SK-MEL-5 (cell line): ENCODE measurements at regions not wholly inside any gene's neighbourhood (a gene's known extent, or its start where the extent isn't known, plus 50 kb on each side); places are given as distances from the start of the nearest gene placed in this dataset.

Experiments
- DNase-seq: peaks from one replicate; pipeline ENCODE4 v3.0.0-alpha.2; 2016; ENCODE audit warnings: low read depth, low spot score
- in situ Hi-C: cut with HindIII; loops from 2 replicates; pipeline ENCODE4 v1.10.0; 2016; ENCODE audit warnings: low sequenced_read_pairs, high pct_unique_total_duplicates, low pct_unique_long_range_greater_than_20kb

GRCh38 chr7:16063716-16064675 is 357.3 kb downstream of the CRPPA start:
- DNase-seq = no peak
- in situ Hi-C loops = loop anchor here (25.0 kb wide), 1 partner anchor 752 kb away; no protein-coding TSS in a partner anchor

GRCh38 chr7:16063221-16063620 is 358.1 kb downstream of the CRPPA start:
- DNase-seq = no peak
- in situ Hi-C loops = loop anchor here (25.0 kb wide), 1 partner anchor 751 kb away; no protein-coding TSS in a partner anchor

GRCh38 chr7:16062269-16062668 is 359.1 kb downstream of the CRPPA start:
- peak; percentile 52 for DNase-seq
- in situ Hi-C loops = loop anchor here (25.0 kb wide), 1 partner anchor 750 kb away; no protein-coding TSS in a partner anchor

- in situ Hi-C loops = loop anchor here (25.0 kb wide), 1 partner anchor 749 kb away; no protein-coding TSS in a partner anchor
- no peak for DNase-seq
Observed at GRCh38 chr7:16061630-16062029, 359.7 kb downstream of the CRPPA start.

- in situ Hi-C loops = loop anchor here (25.0 kb wide), 1 partner anchor 749 kb away; no protein-coding TSS in a partner anchor
- DNase-seq = no peak
Observed at GRCh38 chr7:16061011-16061410, 360.3 kb downstream of the CRPPA start.

GRCh38 chr7:16060502-16060901 is 360.8 kb downstream of the CRPPA start:
- in situ Hi-C loops = loop anchor here (25.0 kb wide), 1 partner anchor 748 kb away; no protein-coding TSS in a partner anchor
- DNase-seq = no peak

- in situ Hi-C loops = loop anchor here (25.0 kb wide), 1 partner anchor 743 kb away; no protein-coding TSS in a partner anchor
Observed at GRCh38 chr7:16055263-16055976, 365.9 kb downstream of the CRPPA start.

GRCh38 chr7:16051561-16052255 is 365.2 kb upstream of the MEOX2 start:
- DNase-seq = no peak
- in situ Hi-C loops = loop anchor here (25.0 kb wide), 1 partner anchor 739 kb away; no protein-coding TSS in a partner anchor

More at GRCh38 chr7:16055263-16055976, 365.9 kb downstream of the CRPPA start:
- DNase-seq = no peak

- in situ Hi-C loops = no loop called here
- no peak for DNase-seq
Observed at GRCh38 chr7:16046041-16046440, 359.6 kb upstream of the MEOX2 start.

GRCh38 chr7:16045296-16045695 is 358.8 kb upstream of the MEOX2 start:
- in situ Hi-C loops = no loop called here
- no peak for DNase-seq

GRCh38 chr7:16044645-16045044 is 358.2 kb upstream of the MEOX2 start:
- no peak for DNase-seq

GRCh38 chr7:16040346-16040745 is 353.9 kb upstream of the MEOX2 start:
- in situ Hi-C loops = no loop called here
- DNase-seq = no peak

More at GRCh38 chr7:16044645-16045044, 358.2 kb upstream of the MEOX2 start:
- in situ Hi-C loops = no loop called here

- in situ Hi-C loops = no loop called here
- DNase-seq = no peak
Observed at GRCh38 chr7:16038906-16039305, 352.4 kb upstream of the MEOX2 start.

GRCh38 chr7:16035392-16035791 is 348.9 kb upstream of the MEOX2 start:
- in situ Hi-C loops = no loop called here

GRCh38 chr7:16034866-16035265 is 348.4 kb upstream of the MEOX2 start:
- DNase-seq = no peak
- in situ Hi-C loops = no loop called here

More at GRCh38 chr7:16035392-16035791, 348.9 kb upstream of the MEOX2 start:
- no peak for DNase-seq

GRCh38 chr7:16034353-16034752 is 347.9 kb upstream of the MEOX2 start:
- no peak for DNase-seq
- in situ Hi-C loops = no loop called here

- in situ Hi-C loops = no loop called here
- DNase-seq = no peak
Observed at GRCh38 chr7:16033233-16033632, 346.8 kb upstream of the MEOX2 start.
